ENCODE measurements at regions not wholly inside any gene's neighbourhood (a gene's known extent, or its start where the extent isn't known, plus 50 kb on each side); places are given as distances from the start of the nearest gene placed in this dataset.
A peak's percentile ranks its signal among the peaks of the same experiment; 100 is the strongest.

- ATAC-seq (no peak), DNase-seq (no peak)
- H3K4me1 ChIP-seq = peaks cover 0 to 15% (median 4%) of the 10 kb centered on the region in 12 donors
- H3K4me3 ChIP-seq = no peak overlapping the region
- peaks cover 0 to 5% (median 0%) of the 10 kb centered on the region in 9 donors for H3K36me3 ChIP-seq
- H3K27ac ChIP-seq = no peak overlapping the region
- no peaks in the 10 kb centered on the region for H3K9me3 ChIP-seq
- no peaks in the 10 kb centered on the region for H3K27me3 ChIP-seq
- intact Hi-C loops (cut with DNase I) = no loop called here
- WGBS, 4 donors = 92 to 97% (median 95%) methylated on average over 3 of the region's 3 CpGs
- TF ChIP-seq, protein P1, sequence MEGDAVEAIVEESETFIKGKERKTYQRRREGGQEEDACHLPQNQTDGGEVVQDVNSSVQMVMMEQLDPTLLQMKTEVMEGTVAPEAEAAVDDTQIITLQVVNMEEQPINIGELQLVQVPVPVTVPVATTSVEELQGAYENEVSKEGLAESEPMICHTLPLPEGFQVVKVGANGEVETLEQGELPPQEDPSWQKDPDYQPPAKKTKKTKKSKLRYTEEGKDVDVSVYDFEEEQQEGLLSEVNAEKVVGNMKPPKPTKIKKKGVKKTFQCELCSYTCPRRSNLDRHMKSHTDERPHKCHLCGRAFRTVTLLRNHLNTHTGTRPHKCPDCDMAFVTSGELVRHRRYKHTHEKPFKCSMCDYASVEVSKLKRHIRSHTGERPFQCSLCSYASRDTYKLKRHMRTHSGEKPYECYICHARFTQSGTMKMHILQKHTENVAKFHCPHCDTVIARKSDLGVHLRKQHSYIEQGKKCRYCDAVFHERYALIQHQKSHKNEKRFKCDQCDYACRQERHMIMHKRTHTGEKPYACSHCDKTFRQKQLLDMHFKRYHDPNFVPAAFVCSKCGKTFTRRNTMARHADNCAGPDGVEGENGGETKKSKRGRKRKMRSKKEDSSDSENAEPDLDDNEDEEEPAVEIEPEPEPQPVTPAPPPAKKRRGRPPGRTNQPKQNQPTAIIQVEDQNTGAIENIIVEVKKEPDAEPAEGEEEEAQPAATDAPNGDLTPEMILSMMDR (IDR thresholded peaks at IDR 0.05) = no peak
- TF ChIP-seq POLR2A (IDR thresholded peaks at IDR 0.05) = no peak
These were observed 69.3 kb downstream of the ILRUN start for GRCh38 chr6:34627296-34627695.

DNA sequence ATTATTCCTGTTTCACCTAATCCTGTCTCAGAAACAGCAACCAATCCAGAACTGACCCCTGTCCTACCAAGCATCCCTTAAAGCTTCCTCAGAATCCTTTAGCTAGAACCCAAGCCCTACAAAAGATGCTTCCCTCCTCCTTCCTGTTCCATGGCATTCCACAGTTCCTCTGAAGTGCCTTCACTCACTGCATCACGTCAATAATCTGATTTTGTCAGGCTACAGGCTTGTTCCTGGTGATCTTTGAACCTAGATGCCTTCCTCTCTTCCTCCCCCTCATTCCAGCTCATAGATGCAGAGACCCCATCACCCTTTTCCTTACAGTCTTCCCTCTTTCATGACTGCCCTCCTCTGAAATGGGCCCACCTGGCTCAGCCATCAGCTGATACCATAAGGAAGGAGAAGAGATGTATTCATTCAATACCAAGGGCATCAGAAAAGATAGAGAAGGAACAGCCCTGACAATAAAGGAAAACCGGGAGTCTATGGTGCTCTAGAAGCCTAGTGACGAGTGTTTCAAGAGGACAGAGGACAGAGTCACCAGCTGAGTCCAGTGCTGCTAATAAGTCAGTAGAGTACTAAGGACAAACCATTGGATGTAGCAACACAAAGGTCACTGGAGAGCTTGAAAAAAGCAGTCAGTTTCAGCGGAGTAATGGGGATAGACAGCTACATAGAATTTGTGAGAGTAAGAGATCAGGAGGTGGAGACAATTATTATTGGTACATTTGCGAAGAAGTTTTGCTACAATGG is 62.5 kb upstream of the SPDEF start:
- no peak for DNase-seq
- Histone ChIP-seq H3K4me1 (peaks cover 0 to 18% (median 0%) of the 10 kb centered on the region in 12 donors), H3K4me3 (no peak overlapping the region), H3K36me3 (peaks cover 0 to 21% (median 4%) of the 10 kb centered on the region in 9 donors), H3K27ac (no peak overlapping the region), H3K27me3 (no peaks in the 10 kb centered on the region), H3K9me3 (no peaks in the 10 kb centered on the region)
- 61 to 77% (median 76%) methylated on average over 5 of the region's 5 CpGs for WGBS, 4 donors
- peak in 2 of 4 donors; percentile 26 to 34 for ATAC-seq
- TF ChIP-seq POLR2A (IDR thresholded peaks at IDR 0.05) = no peak
- TF ChIP-seq, protein P1 (IDR thresholded peaks at IDR 0.05) = no peak
- intact Hi-C loops (cut with DNase I) = no loop called here

- Histone ChIP-seq H3K9me3 (no peaks in the 10 kb centered on the region), H3K4me3 (no peak overlapping the region), H3K27ac (no peak overlapping the region), H3K27me3 (no peaks in the 10 kb centered on the region), H3K36me3 (peaks cover 0 to 24% (median 4%) of the 10 kb centered on the region in 9 donors), H3K4me1 (peaks cover 0 to 18% (median 0%) of the 10 kb centered on the region in 12 donors)
- no peak for ATAC-seq
- intact Hi-C loops (cut with DNase I) = no loop called here
- DNase-seq = no peak
- 81 to 88% (median 83%) methylated on average over 7 of the region's 7 CpGs for whole genome bisulfite sequencing, 4 donors
- TF ChIP-seq, protein P1 (IDR thresholded peaks at IDR 0.05) = no peak
- no peak for TF ChIP-seq POLR2A (IDR thresholded peaks at IDR 0.05)
These were observed 61.1 kb upstream of the SPDEF start for GRCh38 chr6:34617231-34617630.

DNA sequence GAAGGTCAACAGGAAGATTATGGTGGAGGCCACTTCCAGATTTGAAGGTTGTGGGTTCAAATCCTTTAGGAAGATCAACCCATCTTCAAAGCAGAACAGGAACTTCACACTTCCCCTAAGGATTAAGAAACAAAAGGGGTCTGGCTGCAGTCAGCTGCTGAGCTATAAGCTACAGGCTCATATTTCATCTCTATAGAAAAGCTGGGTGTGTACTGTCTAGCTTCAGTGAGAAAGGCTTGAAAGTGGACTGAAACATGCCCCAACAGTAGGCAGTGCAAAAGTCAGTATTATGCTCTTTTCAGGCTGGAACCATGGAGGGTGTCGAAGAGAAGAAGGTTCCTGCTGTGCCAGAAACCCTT is 60.1 kb upstream of the SPDEF start:
- intact Hi-C loops (cut with DNase I) = no loop called here
- TF ChIP-seq, protein P1 (IDR thresholded peaks at IDR 0.05) = no peak
- TF ChIP-seq POLR2A (IDR thresholded peaks at IDR 0.05) = no peak
- no peaks in the 10 kb centered on the region for H3K27me3 ChIP-seq
- H3K4me3 ChIP-seq = no peak overlapping the region
- WGBS, 4 donors = 92 to 100% (median 96%) methylated on average over 1 of the region's 1 CpG
- no peaks in the 10 kb centered on the region for H3K9me3 ChIP-seq
- no peak overlapping the region for H3K27ac ChIP-seq
- no peak for ATAC-seq
- DNase-seq = no peak
- peaks cover 0 to 25% (median 2%) of the 10 kb centered on the region in 12 donors for H3K4me1 ChIP-seq
- peaks cover 0 to 24% (median 4%) of the 10 kb centered on the region in 9 donors for H3K36me3 ChIP-seq
